ENCODE measurements at regions not wholly inside any gene's neighbourhood (a gene's known extent, or its start where the extent isn't known, plus 50 kb on each side); places are given as distances from the start of the nearest gene placed in this dataset.

GRCh38 chr19:33948651-33949335 is 152.1 kb downstream of the KCTD15 start:
- no peak for DNase-seq

DNA sequence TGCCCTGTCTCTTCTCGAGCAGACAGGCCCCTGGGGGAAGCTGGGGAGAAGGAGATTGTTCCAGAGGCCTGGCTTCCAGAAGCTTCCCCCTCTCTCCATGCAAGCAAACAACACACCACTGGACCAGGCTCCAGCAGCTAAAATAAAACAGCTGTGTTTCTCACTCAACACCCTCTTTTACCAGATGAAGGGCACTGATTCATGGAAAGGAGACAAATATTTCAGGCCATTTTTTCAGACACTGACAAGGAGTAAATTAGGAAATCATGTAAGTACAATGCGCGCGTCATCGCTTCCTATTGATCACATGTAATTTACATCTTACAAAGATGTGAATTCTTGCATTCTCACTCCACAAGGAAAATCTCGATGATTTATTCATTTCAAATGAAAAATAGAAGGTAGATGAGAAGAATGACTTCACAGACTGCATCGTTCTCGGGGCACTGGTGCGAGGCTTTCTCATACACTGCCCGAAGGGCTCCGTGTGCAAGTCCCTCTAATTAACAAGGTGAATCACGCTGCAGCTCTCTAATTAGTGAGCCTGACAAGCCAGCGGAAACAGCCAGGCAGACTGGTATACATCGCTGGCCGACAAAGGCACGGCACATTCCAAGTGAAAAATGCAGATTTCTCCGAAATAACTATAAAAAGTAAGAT is 153.6 kb downstream of the KCTD15 start:
- DNase-seq, result no peak

- DNase-seq, result no peak
Measured at GRCh38 chr19:33953023-33953422, 156.4 kb downstream of the KCTD15 start.

DNA sequence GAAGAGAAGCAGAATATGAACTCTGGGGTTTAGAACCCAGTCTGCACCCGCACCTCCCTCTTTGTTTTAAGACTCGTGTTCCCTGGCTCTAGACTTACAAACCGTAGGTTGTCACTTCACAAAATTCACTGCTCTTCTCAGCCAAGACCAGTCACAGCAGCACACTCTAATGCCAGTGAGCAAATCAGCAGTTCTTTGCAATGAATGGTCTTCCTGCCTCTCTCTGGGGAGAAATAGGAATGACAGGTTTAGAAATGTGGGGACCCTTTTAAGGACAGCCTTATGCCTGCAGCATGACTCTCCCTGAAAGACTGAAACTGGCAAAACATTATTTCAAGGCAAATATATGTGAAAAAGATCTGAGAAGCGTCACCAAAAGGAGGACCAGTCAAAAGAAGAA is 156.9 kb downstream of the KCTD15 start:
- DNase-seq, result no peak

DNA sequence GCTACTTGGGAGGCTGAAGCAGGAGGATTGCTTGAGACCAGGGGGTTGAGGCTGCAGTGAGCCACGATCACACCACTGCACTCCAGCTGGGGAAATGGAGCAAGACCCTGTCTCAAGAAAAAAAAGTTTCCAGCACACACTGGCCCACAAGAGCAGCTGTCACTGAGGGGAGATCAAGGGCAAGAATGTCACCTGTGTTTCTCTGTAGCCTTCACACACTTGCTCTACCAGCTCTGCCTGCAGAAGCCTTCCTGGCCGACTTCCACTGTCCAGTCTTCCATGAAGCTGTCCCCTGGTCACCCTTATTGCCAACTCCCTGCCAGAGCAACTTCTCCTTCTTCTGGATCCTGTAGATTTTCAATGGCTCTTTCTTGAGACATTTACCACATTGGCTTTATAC is 158.0 kb downstream of the KCTD15 start:
- no peak for DNase-seq

- DNase-seq, result no peak
Measured at GRCh38 chr19:33956941-33957340, 160.3 kb downstream of the KCTD15 start.

DNA sequence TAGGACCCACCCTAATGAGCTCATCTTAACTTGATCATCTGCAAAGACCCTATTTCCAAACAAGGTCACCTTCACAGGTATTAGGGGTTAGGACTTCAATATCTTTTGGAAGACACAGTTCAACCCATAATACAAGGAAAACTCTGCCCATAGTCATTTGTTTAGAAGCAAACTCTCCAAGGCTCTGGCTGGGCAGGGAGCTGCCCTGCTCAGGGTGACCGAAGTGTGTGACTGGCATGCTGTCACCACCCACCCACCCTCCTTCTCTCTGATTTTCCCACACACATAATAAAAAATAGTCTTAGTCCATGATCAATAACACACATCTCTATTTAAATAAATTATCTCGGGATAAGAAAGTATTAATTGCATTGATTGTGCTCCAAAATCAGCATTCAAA is 161.1 kb downstream of the KCTD15 start:
- no peak for DNase-seq

- no peak for DNase-seq
Measured at GRCh38 chr19:33960566-33960965, 163.9 kb downstream of the KCTD15 start.

- no peak for DNase-seq
Measured at GRCh38 chr19:33962161-33962560, 165.5 kb downstream of the KCTD15 start.

GRCh38 chr19:33963514-33963913 is 166.8 kb downstream of the KCTD15 start:
- DNase-seq, result no peak

DNA sequence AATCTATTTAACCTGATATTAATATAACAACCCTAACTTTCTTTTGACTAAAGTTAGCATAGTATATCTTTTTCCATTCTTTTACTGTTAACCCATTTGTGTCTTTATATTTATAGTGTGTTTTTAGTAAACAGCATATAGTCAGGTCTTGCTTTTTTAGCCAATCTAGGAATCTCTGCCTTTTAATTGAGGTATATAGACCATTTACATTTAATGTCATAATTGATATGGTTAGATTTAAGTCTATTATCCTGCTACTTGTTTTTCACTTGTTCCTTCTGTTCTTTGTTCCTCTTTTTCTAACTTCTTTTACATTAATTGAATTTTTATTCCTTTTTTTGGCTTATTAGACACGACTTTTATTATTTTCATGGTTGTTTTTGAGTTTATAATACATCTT is 174.4 kb downstream of the KCTD15 start:
- no peak for DNase-seq

- DNase-seq, result no peak
Measured at GRCh38 chr19:33977756-33978685, 181.4 kb downstream of the KCTD15 start.

DNA sequence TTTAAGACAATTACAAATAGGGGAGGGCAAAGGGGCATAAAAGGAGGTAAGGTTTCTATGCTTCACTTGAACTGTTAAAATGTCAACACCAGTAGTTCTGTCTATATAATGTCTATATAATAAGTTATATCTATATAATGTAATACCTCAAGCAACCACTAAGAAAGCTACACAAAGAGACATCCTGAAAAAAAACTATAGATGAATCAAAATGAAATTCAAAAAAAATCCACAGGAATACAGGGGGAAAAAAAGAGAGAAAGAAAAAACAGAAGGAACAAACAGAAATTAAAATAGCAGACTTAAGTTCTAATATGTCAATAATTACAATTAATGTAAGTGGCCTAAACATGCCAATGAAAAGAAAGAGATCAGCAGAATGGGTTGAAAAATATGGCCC is 186.0 kb downstream of the KCTD15 start:
- DNase-seq, result no peak

GRCh38 chr19:33988601-33989000 is 183.7 kb upstream of the LSM14A start:
- DNase-seq, result no peak

DNA sequence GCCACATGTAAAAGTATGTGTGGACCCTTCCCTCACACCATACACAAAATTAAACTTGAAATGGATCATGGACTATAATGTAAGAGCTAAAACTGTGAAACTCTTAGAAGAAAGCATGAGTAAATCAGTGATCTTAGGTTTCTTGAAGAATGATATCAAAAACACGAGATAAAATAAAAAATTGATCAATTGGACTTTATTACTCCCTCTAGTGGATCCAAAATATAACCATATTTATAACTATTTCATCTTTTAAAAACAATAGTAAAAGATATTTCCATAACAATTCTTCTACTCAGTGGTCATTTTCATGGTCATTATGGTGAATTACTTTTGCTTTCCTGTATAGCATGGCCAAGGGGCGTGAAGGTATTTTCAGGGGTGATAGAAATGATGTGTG is 174.6 kb upstream of the LSM14A start:
- DNase-seq, result no peak

GRCh38 chr19:33998302-33998701 is 174.0 kb upstream of the LSM14A start:
- no peak for DNase-seq

DNA sequence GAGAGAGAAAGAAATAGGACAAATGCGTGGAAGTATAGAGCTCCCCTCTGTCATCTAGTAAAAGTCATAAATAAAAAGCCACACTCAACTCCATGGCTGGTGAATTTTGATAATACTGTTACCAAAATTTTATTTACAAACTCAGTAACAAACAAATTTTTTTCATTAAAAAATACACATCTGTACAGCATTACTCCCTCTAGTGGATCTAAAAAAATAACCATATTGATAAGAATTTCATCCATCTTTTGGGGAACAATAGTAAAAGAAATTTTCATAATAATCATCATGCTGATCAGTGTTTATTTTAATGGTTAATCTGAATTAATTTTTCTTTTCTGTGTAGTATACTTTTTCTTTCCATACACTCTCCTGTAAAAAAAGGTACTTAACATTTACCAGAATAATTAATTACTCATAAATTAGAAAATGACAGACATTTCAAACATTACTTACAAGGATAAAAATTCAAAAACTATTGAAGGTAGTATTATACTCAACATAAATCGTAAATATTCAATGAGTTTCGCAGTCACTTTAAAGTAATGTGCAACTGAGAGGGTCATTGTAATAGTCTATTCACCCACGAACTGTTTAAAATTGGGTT is 173.5 kb upstream of the LSM14A start:
- no peak for DNase-seq

- DNase-seq, result no peak
Measured at GRCh38 chr19:34017024-34017423, 155.3 kb upstream of the LSM14A start.

- DNase-seq, result no peak
Measured at GRCh38 chr19:34017601-34018000, 154.7 kb upstream of the LSM14A start.

DNA sequence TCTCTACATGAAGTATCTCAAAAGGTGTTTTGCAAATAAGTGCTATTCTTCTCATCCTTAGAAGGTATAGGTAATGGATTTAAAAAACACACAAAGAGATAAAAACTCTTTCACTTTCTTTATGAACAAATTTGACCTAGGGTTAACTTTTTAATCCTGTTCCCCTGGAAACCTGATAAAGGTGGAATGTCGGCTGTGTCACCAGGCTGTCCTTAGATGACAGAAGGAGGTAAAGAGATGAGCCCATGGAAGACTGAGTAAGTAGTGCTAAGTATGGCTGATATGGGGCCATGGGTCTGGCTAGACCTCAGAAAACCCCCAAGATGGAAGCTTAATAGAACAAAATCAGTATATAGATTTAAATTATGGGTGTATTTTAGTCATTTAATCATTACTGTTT is 153.8 kb upstream of the LSM14A start:
- DNase-seq, result no peak

GRCh38 chr19:34023381-34023780 is 148.9 kb upstream of the LSM14A start:
- DNase-seq, result no peak

DNA sequence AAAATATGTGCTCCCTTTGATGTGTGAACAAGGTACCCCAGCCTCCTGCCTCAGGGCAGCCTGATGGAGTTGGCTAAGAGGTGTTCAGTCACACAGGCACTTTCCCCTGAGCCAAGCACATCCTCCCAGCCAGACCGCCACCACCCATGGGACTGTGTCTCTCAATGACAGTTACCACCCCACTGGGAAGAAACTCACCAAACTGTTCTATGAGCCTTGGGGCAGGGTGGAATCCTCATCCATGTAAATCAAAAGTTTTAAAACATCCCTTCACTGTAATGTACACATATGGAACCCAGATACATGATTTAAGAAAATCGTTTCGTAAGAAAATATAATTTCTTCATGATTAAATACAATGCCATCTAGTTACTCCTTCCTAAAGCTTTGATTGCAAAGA is 138.4 kb upstream of the LSM14A start:
- no peak for DNase-seq

DNA sequence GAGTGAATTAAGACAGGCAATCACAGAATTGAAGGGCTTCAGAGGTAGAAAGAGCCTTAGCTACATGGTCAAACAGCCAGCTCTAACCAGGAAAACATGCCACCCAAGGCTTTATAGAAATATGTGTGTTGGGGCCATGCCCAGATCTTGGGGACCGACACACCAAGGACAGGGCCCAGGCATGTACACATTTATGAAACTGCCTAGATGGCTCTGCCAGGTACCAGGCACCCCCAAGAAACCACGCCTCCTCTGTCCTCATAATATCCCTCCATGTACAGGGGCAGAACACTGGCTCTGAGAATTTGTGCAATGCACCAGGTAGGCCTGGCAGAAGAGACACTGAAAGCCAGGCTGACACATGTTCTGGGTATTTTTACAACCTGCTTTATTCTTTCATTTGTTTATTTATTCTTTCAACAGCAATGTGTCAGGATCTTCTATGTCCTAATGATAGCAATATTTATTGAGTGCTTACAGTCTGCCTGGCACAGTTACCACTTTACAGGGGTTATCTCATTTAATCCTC is 137.9 kb upstream of the LSM14A start:
- DNase-seq, result no peak

Data from effector CD8-positive, alpha-beta T cell (primary cell).